ENCODE measurements at regions not wholly inside any gene's neighbourhood (a gene's known extent, or its start where the extent isn't known, plus 50 kb on each side); places are given as distances from the start of the nearest gene placed in this dataset.
"Not testable (repeated sequence)": the region's sequence is repeated elsewhere in the genome, so short reads cannot be mapped to it uniquely, and the experiment has no call there.

- DNase-seq (ENCODE audit: low read depth) = not testable (repeated sequence)
Measured at GRCh38 chr6:86057293-86057980, 414.8 kb upstream of the SYNCRIP start.

GRCh38 chr6:86045038-86045437 lies 402.4 kb upstream of the SYNCRIP start:
- no peak for DNase-seq (ENCODE audit: low read depth)

GRCh38 chr6:86042214-86042613 lies 399.5 kb upstream of the SYNCRIP start:
- DNase-seq (ENCODE audit: low read depth) = no peak

GRCh38 chr6:86031713-86032112 lies 389.0 kb upstream of the SYNCRIP start:
- no peak for DNase-seq (ENCODE audit: low read depth)

- no peak for DNase-seq (ENCODE audit: low read depth)
Measured at GRCh38 chr6:86030875-86031274, 388.2 kb upstream of the SYNCRIP start.

GRCh38 chr6:86028776-86029175 lies 386.1 kb upstream of the SYNCRIP start:
- no peak for DNase-seq (ENCODE audit: low read depth)

GRCh38 chr6:86026890-86027289 lies 384.2 kb upstream of the SYNCRIP start:
- DNase-seq (ENCODE audit: low read depth) = not testable (repeated sequence)

GRCh38 chr6:86017236-86017635 lies 374.6 kb upstream of the SYNCRIP start:
- DNase-seq (ENCODE audit: low read depth) = no peak

GRCh38 chr6:86016567-86016966 lies 373.9 kb upstream of the SYNCRIP start:
- no peak for DNase-seq (ENCODE audit: low read depth)

- no peak for DNase-seq (ENCODE audit: low read depth)
Measured at GRCh38 chr6:86016077-86016476, 373.4 kb upstream of the SYNCRIP start.

GRCh38 chr6:86012991-86013390 lies 370.3 kb upstream of the SYNCRIP start:
- not testable (repeated sequence) for DNase-seq (ENCODE audit: low read depth)

GRCh38 chr6:86010915-86011786 lies 368.5 kb upstream of the SYNCRIP start:
- no peak for DNase-seq (ENCODE audit: low read depth)

- DNase-seq (ENCODE audit: low read depth) = no peak
Measured at GRCh38 chr6:85997206-85997605, 354.5 kb upstream of the SYNCRIP start.

GRCh38 chr6:85996034-85996375 lies 353.3 kb upstream of the SYNCRIP start:
- no peak for DNase-seq (ENCODE audit: low read depth)

- no peak for DNase-seq (ENCODE audit: low read depth)
Measured at GRCh38 chr6:85995339-85996033, 352.8 kb upstream of the SYNCRIP start.

- no peak for DNase-seq (ENCODE audit: low read depth)
Measured at GRCh38 chr6:85986681-85987080, 344.0 kb upstream of the SYNCRIP start.

GRCh38 chr6:85983032-85983659 lies 340.5 kb upstream of the SYNCRIP start:
- no peak for DNase-seq (ENCODE audit: low read depth)

- no peak for DNase-seq (ENCODE audit: low read depth)
Measured at GRCh38 chr6:85977661-85978060, 335.0 kb upstream of the SYNCRIP start.

GRCh38 chr6:85975957-85976356 lies 333.3 kb upstream of the SYNCRIP start:
- DNase-seq (ENCODE audit: low read depth) = no peak

- no peak for DNase-seq (ENCODE audit: low read depth)
Measured at GRCh38 chr6:85971238-85971637, 328.6 kb upstream of the SYNCRIP start.

- no peak for DNase-seq (ENCODE audit: low read depth)
Measured at GRCh38 chr6:85966828-85967227, 324.1 kb upstream of the SYNCRIP start.

GRCh38 chr6:85961746-85962145 lies 319.1 kb upstream of the SYNCRIP start:
- DNase-seq (ENCODE audit: low read depth) = no peak

All from HS-5 (cell line).